Right cardiac atrium (tissue), 5 donors: ENCODE measurements at regions not wholly inside any gene's neighbourhood (a gene's known extent, or its start where the extent isn't known, plus 50 kb on each side); places are given as distances from the start of the nearest gene placed in this dataset.
"Not testable (repeated sequence)": the region's sequence is repeated elsewhere in the genome, so short reads cannot be mapped to it uniquely, and the experiment has no call there.

ENCODE experiments used
- ATAC-seq, 2 donors: fragments of 200-7000 bp; cut with Tn5 transposase; one replicate each; pipeline versions ENCODE4 v1.8.0 to v1.9.1; 2020; ENCODE audit warnings: moderate library complexity in 2 of 2, mild to moderate bottlenecking in 1 of 2
- DNase-seq, 3 donors: peaks; one replicate each; pipeline ENCODE4 v3.0.0-alpha.2; 2020
- H3K27ac ChIP-seq: one replicate; pipeline ENCODE4 v1.5.1; 2013; ENCODE audit warnings: mild to moderate bottlenecking, low read length, control low read depth, moderate library complexity
- H3K27me3 ChIP-seq: one replicate; pipeline ENCODE4 v1.6.1; 2013; ENCODE audit not compliant: control insufficient read depth, insufficient read depth
- H3K4me1 ChIP-seq: one replicate; pipeline ENCODE4 v1.6.1; 2013; ENCODE audit warnings: low read length; ENCODE audit not compliant: control insufficient read depth, insufficient read depth
- H3K4me3 ChIP-seq: one replicate; pipeline ENCODE4 v1.5.1; 2013; ENCODE audit warnings: low read length, control low read depth
- H3K9me3 ChIP-seq: one replicate; pipeline ENCODE4 v1.6.1; 2013; ENCODE audit warnings: low read length; ENCODE audit not compliant: control insufficient read depth
- WGBS: extraction: QIAGEN DNeasy Blood & Tissue Kit; methylation state at CpG from one replicate; pipeline ENCODE4 v1.1.7; 2013; 5-methylcytosine and 5-hydroxymethylcytosine counted together
- intact Hi-C, 4 donors: fragments of 100-400 bp; cut with DNase I; formaldehyde crosslinking; loops; one replicate each; pipeline versions ENCODE4 v1.11.0 to v1.14.0; 2022 to 2023
- donor health status: healthy with polysubstance abuse.
- donor health status: DM: no; HTN: yes; CAD: no.
- donor health status: DM: no; HTN: no; CAD: no.
- donor health status: DM: no; HTN: yes; CAD: no; lungs with severe emphysema.
- donor health status: DM: yes; HTN: yes; CAD: no.

GRCh38 chr12:102685841-102686240 lies 205.5 kb upstream of the IGF1 start:
- ATAC-seq: no peak
- WGBS: 76% methylated on average over 4 of the region's 4 CpGs
- H3K27ac ChIP-seq: no peak overlapping the region

GRCh38 chr12:102685172-102685571 lies 204.8 kb upstream of the IGF1 start:
- Histone ChIP-seq H3K9me3 (no peaks in the 10 kb centered on the region), H3K4me1 (no peaks in the 10 kb centered on the region), H3K27ac (no peak overlapping the region), H3K27me3 (no peaks in the 10 kb centered on the region), H3K4me3 (no peak overlapping the region)
- 90% methylated on average over 2 of the region's 2 CpGs for WGBS
- DNase-seq: no peak
- intact Hi-C loops: no loop called here
- ATAC-seq: no peak

More at GRCh38 chr12:102685841-102686240, 205.5 kb upstream of the IGF1 start:
- Histone ChIP-seq H3K9me3 (no peaks in the 10 kb centered on the region), H3K27me3 (no peaks in the 10 kb centered on the region), H3K4me3 (no peak overlapping the region), H3K4me1 (no peaks in the 10 kb centered on the region)
- DNase-seq: no peak
- intact Hi-C loops: no loop called here

GRCh38 chr12:102682366-102683289 lies 202.3 kb upstream of the IGF1 start:
- no peaks in the 10 kb centered on the region for H3K9me3 ChIP-seq
- intact Hi-C loops: no loop called here
- no peak overlapping the region for H3K4me3 ChIP-seq
- 62% methylated on average over 2 of the region's 2 CpGs for WGBS
- H3K27ac ChIP-seq: no peak overlapping the region
- DNase-seq (no peak), ATAC-seq (no peak)
- H3K27me3 ChIP-seq: no peaks in the 10 kb centered on the region
- H3K4me1 ChIP-seq: no peaks in the 10 kb centered on the region

- no peaks in the 10 kb centered on the region for H3K4me1 ChIP-seq
- no peaks in the 10 kb centered on the region for H3K27me3 ChIP-seq
- H3K9me3 ChIP-seq: no peaks in the 10 kb centered on the region
- ATAC-seq: no peak
- no peak overlapping the region for H3K27ac ChIP-seq
- DNase-seq: no peak
- intact Hi-C loops: no loop called here
- H3K4me3 ChIP-seq: no peak overlapping the region
Measured at GRCh38 chr12:102681747-102682146, 201.4 kb upstream of the IGF1 start.

GRCh38 chr12:102681309-102681708 lies 200.9 kb upstream of the IGF1 start:
- Histone ChIP-seq H3K27ac (no peak overlapping the region), H3K27me3 (no peaks in the 10 kb centered on the region), H3K9me3 (no peaks in the 10 kb centered on the region), H3K4me1 (no peaks in the 10 kb centered on the region), H3K4me3 (no peak overlapping the region)
- no peak for ATAC-seq
- intact Hi-C loops: no loop called here
- DNase-seq: no peak
- 56% methylated on average over 2 of the region's 2 CpGs for WGBS

GRCh38 chr12:102680304-102680703 lies 199.9 kb upstream of the IGF1 start:
- Histone ChIP-seq H3K4me3 (no peak overlapping the region), H3K27me3 (no peaks in the 10 kb centered on the region), H3K4me1 (no peaks in the 10 kb centered on the region), H3K9me3 (no peaks in the 10 kb centered on the region), H3K27ac (no peak overlapping the region)
- intact Hi-C loops: no loop called here
- WGBS: 83% methylated on average over 2 of the region's 2 CpGs
- DNase-seq (no peak), ATAC-seq (no peak)

GRCh38 chr12:102676812-102677211 lies 196.4 kb upstream of the IGF1 start:
- H3K9me3 ChIP-seq: no peaks in the 10 kb centered on the region
- 91% methylated on average over 1 of the region's 1 CpG for WGBS
- ATAC-seq: no peak
- H3K27ac ChIP-seq: no peak overlapping the region
- no peaks in the 10 kb centered on the region for H3K4me1 ChIP-seq
- no peaks in the 10 kb centered on the region for H3K27me3 ChIP-seq
- no peak for DNase-seq
- intact Hi-C loops: no loop called here
- H3K4me3 ChIP-seq: no peak overlapping the region

- Histone ChIP-seq H3K4me3 (no peak overlapping the region), H3K9me3 (no peaks in the 10 kb centered on the region), H3K27ac (no peak overlapping the region), H3K4me1 (no peaks in the 10 kb centered on the region), H3K27me3 (no peaks in the 10 kb centered on the region)
- intact Hi-C loops: no loop called here
- no peak for DNase-seq
- 72% methylated on average over 5 of the region's 5 CpGs for WGBS
- ATAC-seq: no peak
Measured at GRCh38 chr12:102675672-102676071, 195.3 kb upstream of the IGF1 start.

GRCh38 chr12:102673606-102674005 lies 193.2 kb upstream of the IGF1 start:
- intact Hi-C loops: no loop called here
- H3K4me1 ChIP-seq: no peaks in the 10 kb centered on the region
- WGBS: 85% methylated on average over 1 of the region's 1 CpG
- H3K4me3 ChIP-seq: no peak overlapping the region
- H3K9me3 ChIP-seq: no peaks in the 10 kb centered on the region
- H3K27ac ChIP-seq: no peak overlapping the region
- no peak for ATAC-seq
- H3K27me3 ChIP-seq: no peaks in the 10 kb centered on the region
- DNase-seq: no peak

GRCh38 chr12:102672212-102672611 lies 191.8 kb upstream of the IGF1 start:
- H3K9me3 ChIP-seq, DNase-seq, intact Hi-C loops, H3K27me3 ChIP-seq, H3K4me1 ChIP-seq, H3K27ac ChIP-seq, ATAC-seq, H3K4me3 ChIP-seq: not testable (repeated sequence)

- H3K4me3 ChIP-seq: no peak overlapping the region
- intact Hi-C loops: no loop called here
- no peak for DNase-seq
- WGBS: 60% methylated on average over 1 of the region's 1 CpG
- H3K9me3 ChIP-seq: no peaks in the 10 kb centered on the region
- no peak for ATAC-seq
- H3K27ac ChIP-seq: no peak overlapping the region
- H3K27me3 ChIP-seq: no peaks in the 10 kb centered on the region
- no peaks in the 10 kb centered on the region for H3K4me1 ChIP-seq
Measured at GRCh38 chr12:102669056-102669455, 188.7 kb upstream of the IGF1 start.

GRCh38 chr12:102666176-102666575 lies 185.8 kb upstream of the IGF1 start:
- H3K4me1 ChIP-seq, ATAC-seq, H3K9me3 ChIP-seq, H3K27ac ChIP-seq, H3K4me3 ChIP-seq, H3K27me3 ChIP-seq, intact Hi-C loops, DNase-seq: not testable (repeated sequence)
- 24% methylated on average over 3 of the region's 3 CpGs for WGBS
